ENCODE measurements at regions not wholly inside any gene's neighbourhood (a gene's known extent, or its start where the extent isn't known, plus 50 kb on each side); places are given as distances from the start of the nearest gene placed in this dataset.

DNA sequence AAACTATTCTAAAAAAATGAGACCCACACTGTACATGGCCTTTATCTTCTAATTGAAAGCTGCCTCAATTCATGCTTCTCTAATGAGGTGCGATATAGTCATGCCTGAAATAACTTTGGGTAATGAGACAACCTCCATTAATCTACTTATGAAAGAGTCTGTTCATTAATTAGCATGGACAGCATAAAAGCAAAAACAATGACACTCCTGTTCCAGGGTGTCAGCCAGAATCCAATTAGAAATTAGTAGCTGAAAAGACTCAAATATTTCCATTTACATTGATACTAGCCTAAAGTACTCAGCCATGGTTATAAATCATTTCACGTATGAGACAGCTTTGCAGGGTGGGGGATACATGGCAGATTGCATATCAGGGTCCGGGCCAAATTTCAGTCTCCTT is 288.7 kb downstream of the AKAIN1 start:
- Histone ChIP-seq H3K9me3 (ENCODE audit: control extremely low read depth in 1 of 3, control insufficient read depth in 2 of 3, insufficient read depth in 1 of 3, low read length in 2 of 3) (no peaks in the 10 kb centered on the region), H3K36me3 (replicated peaks in 1 of 2; ENCODE audit: control extremely low read depth in 1 of 2, control insufficient read depth in 1 of 2, extremely low read depth in 1 of 2, insufficient read depth in 2 of 2, low read length in 1 of 2) (no peaks in the 10 kb centered on the region), H2AFZ (ENCODE audit: insufficient read depth, low read depth, low read length, poor library complexity, severe bottlenecking) (no peak overlapping the region), H4K20me1 (ENCODE audit: control insufficient read depth, insufficient read depth, low read length, poor library complexity, severe bottlenecking) (no peaks in the 10 kb centered on the region), H3K79me2 (ENCODE audit: control insufficient read depth, insufficient read depth, low read length) (no peaks in the 10 kb centered on the region), H3K27ac (ENCODE audit: low read length in 2 of 2) (no peak overlapping the region), H3K4me1 (ENCODE audit: control insufficient read depth in 2 of 2, insufficient read depth in 2 of 2, low read length in 2 of 2) (no peaks in the 10 kb centered on the region), H3K27me3 (replicated peaks in 1 of 4; ENCODE audit: control extremely low read depth in 1 of 4, control insufficient read depth in 3 of 4, insufficient read depth in 4 of 4, low read length in 3 of 4) (no peaks in the 10 kb centered on the region), H3K4me3 (ENCODE audit: control extremely low read depth in 1 of 5, extremely low read depth in 1 of 5, insufficient read depth in 1 of 5, low read depth in 2 of 5, low read length in 4 of 5) (no peak overlapping the region), H3K4me2 (replicated peaks; ENCODE audit: low read depth, low read length, poor library complexity, severe bottlenecking) (no peak overlapping the region), H3K9ac (ENCODE audit: low read length) (no peak overlapping the region)
- CTCF ChIA-PET, result no interaction called here
- intact Hi-C loops (cut with micrococcal nuclease), result no loop called here
- ATAC-seq (ENCODE audit: low read depth) (no peak), DNase-seq (no peak)
- no peak overlapping the region for H3K27ac Mint-ChIP-seq
- no peaks in the 10 kb centered on the region for H3K9me3 Mint-ChIP-seq (ENCODE audit: insufficient read depth)
- no peak overlapping the region for H3K4me3 Mint-ChIP-seq
- no peaks in the 10 kb centered on the region for H3K27me3 Mint-ChIP-seq
- POLR2A ChIA-PET, result no interaction called here
- no peaks in the 10 kb centered on the region for H3K4me1 Mint-ChIP-seq
- TF ChIP-seq EZH2 (IDR thresholded peaks at IDR 0.05; ENCODE audit: borderline replicate concordance, insufficient read depth, low read depth, low read length, poor library complexity, severe bottlenecking), result no peak
- TF ChIP-seq, protein P1, sequence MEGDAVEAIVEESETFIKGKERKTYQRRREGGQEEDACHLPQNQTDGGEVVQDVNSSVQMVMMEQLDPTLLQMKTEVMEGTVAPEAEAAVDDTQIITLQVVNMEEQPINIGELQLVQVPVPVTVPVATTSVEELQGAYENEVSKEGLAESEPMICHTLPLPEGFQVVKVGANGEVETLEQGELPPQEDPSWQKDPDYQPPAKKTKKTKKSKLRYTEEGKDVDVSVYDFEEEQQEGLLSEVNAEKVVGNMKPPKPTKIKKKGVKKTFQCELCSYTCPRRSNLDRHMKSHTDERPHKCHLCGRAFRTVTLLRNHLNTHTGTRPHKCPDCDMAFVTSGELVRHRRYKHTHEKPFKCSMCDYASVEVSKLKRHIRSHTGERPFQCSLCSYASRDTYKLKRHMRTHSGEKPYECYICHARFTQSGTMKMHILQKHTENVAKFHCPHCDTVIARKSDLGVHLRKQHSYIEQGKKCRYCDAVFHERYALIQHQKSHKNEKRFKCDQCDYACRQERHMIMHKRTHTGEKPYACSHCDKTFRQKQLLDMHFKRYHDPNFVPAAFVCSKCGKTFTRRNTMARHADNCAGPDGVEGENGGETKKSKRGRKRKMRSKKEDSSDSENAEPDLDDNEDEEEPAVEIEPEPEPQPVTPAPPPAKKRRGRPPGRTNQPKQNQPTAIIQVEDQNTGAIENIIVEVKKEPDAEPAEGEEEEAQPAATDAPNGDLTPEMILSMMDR (IDR thresholded peaks at IDR 0.05), result no peak
- WGBS (ENCODE audit: insufficient coverage), result no CpG with 5 or more reads among the region's 3 CpGs

DNA sequence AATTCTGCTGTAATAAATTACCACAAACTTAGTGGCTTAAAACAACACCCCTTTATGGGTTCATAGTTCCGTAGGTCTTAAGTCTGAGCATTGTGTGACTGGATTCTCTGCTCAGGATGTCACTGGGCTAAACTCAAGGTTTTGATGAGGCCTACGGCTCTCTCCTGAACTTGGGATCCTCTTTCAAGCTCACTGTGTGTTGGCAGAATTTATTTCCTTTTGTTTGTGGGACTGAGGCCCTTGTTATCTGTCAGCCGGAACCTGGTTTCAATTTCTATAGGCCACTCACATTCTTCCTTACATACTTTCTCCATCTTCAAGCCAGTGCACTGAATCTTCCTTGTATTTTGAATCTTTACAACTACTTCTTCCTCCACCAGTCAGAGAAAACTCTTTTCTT is 290.2 kb downstream of the AKAIN1 start:
- TF ChIP-seq, protein P1 (IDR thresholded peaks at IDR 0.05), result no peak
- no peak for TF ChIP-seq EZH2 (IDR thresholded peaks at IDR 0.05; ENCODE audit: borderline replicate concordance, insufficient read depth, low read depth, low read length, poor library complexity, severe bottlenecking)

More for the DNA sequence above, 290.2 kb downstream of the AKAIN1 start:
- POLR2A ChIA-PET, result no interaction called here
- Histone ChIP-seq H4K20me1 (ENCODE audit: control insufficient read depth, insufficient read depth, low read length, poor library complexity, severe bottlenecking) (no peaks in the 10 kb centered on the region), H3K9ac (ENCODE audit: low read length) (no peak overlapping the region), H3K27me3 (replicated peaks in 1 of 4; ENCODE audit: control extremely low read depth in 1 of 4, control insufficient read depth in 3 of 4, insufficient read depth in 4 of 4, low read length in 3 of 4) (no peaks in the 10 kb centered on the region), H3K4me3 (ENCODE audit: control extremely low read depth in 1 of 5, extremely low read depth in 1 of 5, insufficient read depth in 1 of 5, low read depth in 2 of 5, low read length in 4 of 5) (no peak overlapping the region), H3K27ac (ENCODE audit: low read length in 2 of 2) (no peak overlapping the region), H3K79me2 (ENCODE audit: control insufficient read depth, insufficient read depth, low read length) (no peaks in the 10 kb centered on the region), H3K36me3 (replicated peaks in 1 of 2; ENCODE audit: control extremely low read depth in 1 of 2, control insufficient read depth in 1 of 2, extremely low read depth in 1 of 2, insufficient read depth in 2 of 2, low read length in 1 of 2) (no peaks in the 10 kb centered on the region), H2AFZ (ENCODE audit: insufficient read depth, low read depth, low read length, poor library complexity, severe bottlenecking) (no peak overlapping the region), H3K4me2 (replicated peaks; ENCODE audit: low read depth, low read length, poor library complexity, severe bottlenecking) (no peak overlapping the region), H3K4me1 (ENCODE audit: control insufficient read depth in 2 of 2, insufficient read depth in 2 of 2, low read length in 2 of 2) (no peaks in the 10 kb centered on the region), H3K9me3 (ENCODE audit: control extremely low read depth in 1 of 3, control insufficient read depth in 2 of 3, insufficient read depth in 1 of 3, low read length in 2 of 3) (no peaks in the 10 kb centered on the region)
- H3K4me3 Mint-ChIP-seq, result no peak overlapping the region
- CTCF ChIA-PET, result no interaction called here
- intact Hi-C loops (cut with micrococcal nuclease), result no loop called here
- H3K27me3 Mint-ChIP-seq, result no peaks in the 10 kb centered on the region
- no peaks in the 10 kb centered on the region for H3K9me3 Mint-ChIP-seq (ENCODE audit: insufficient read depth)
- H3K27ac Mint-ChIP-seq, result no peak overlapping the region
- no peak for DNase-seq
- ATAC-seq (ENCODE audit: low read depth), result no peak
- 86% methylated on average over 2 of the region's 3 CpGs for whole genome bisulfite sequencing (ENCODE audit: insufficient coverage)
- H3K4me1 Mint-ChIP-seq, result no peaks in the 10 kb centered on the region

Data from B cell (primary cell).